ENCODE measurements at regions not wholly inside any gene's neighbourhood (a gene's known extent, or its start where the extent isn't known, plus 50 kb on each side); places are given as distances from the start of the nearest gene placed in this dataset.

DNA sequence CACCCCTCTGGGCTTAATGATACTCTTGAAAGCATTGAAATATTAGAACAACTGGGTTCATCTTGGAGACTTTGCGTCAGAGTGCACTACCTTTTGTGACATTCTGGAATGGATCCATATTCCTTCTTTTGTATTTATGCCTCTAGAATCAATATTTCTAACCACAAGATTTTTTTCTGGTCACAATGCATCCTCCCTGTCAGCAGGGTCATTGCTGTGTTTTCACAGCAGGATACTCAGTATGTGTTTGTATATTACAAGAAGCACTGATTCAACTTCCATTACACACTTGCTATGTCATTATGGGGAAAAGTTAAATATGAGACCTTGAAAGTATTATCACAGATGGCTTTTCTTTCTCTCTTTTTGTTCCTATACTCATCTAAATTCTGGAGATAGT is 370.0 kb downstream of the HS3ST3B1 start:
- DNase-seq (ENCODE audit: low read depth): no peak

- DNase-seq (ENCODE audit: low read depth): no peak
Observed at GRCh38 chr17:14664511-14664910, 363.6 kb downstream of the HS3ST3B1 start.

DNA sequence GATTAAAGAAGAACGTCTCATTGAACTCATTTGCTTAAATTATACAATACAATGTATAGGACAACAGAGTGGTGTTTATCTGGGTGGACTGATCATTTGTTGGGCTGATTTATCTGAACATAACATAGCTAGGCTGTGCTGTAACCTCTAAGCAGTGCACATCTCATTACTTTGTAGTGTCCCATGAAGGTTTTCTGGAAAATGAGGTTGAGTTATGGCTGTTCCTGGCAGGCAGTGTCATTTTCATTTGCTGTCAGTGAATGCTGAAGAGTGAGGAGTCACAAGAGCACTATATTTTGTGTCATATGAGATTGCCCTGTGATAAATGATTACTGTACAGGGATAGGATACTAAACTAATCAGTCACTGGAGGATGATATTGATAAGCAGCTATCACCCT is 340.2 kb downstream of the HS3ST3B1 start:
- no peak for DNase-seq (ENCODE audit: low read depth)

DNA sequence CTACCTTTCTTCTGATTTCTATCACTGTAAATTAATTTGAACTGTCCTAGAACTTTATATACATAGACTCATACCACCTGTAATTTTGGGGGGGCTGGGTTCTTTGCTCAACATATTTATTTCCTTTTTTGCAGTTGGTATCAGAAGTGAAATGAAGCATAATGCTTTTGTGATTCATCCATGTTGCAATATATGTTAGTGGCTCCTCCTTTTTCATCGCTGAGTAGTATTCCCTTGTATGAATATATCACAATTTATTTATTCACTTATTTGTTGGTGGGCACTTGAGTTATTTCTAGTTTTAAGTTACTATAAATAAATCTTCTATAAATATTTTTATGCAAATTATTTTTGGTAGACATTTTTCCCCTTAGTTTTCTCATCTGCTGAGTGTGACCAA is 336.4 kb downstream of the HS3ST3B1 start:
- no peak for DNase-seq (ENCODE audit: low read depth)

DNA sequence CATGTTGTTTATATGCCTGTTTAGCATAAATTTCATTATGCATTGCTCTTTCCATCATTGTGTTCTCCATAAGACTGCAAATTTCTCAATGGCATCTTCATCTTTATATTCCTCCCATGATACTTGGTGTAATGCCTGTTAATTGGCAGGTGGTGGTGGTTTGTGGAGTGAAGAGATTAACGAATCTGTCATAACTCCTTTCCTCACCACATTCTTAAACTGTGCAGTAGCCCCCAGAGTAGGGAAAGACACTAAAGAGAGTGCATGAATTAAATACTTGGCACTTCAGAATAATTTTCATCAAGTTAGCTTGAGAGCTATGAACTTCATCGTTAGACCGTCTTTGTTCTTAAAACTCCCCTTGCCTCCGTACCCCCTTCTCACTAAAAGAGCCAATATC is 329.7 kb downstream of the HS3ST3B1 start:
- DNase-seq (ENCODE audit: low read depth): no peak

- DNase-seq (ENCODE audit: low read depth): no peak
Observed at GRCh38 chr17:14630046-14630445, 329.2 kb downstream of the HS3ST3B1 start.

GRCh38 chr17:14622615-14623101 is 321.8 kb downstream of the HS3ST3B1 start:
- no peak for DNase-seq (ENCODE audit: low read depth)

GRCh38 chr17:14621826-14622614 is 321.1 kb downstream of the HS3ST3B1 start:
- no peak for DNase-seq (ENCODE audit: low read depth)

DNA sequence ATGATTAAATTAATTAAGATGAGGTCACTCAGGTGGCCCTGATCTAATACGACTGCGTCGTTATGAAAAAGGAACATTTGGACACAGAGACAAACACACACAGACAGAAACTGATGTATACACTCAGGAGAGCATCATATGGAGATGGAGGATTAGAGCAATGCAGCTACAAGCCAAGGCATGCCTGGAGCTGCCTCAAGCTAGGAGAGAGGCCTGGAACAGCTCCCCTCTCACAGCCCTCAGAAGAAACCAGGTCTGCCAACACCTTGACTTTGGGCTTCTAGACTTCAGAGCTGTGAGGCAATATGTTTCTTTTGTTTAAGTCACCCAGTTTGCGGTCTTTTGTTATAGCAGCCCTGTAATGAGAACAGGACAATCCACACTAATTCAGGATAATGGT is 318.9 kb downstream of the HS3ST3B1 start:
- DNase-seq (ENCODE audit: low read depth): no peak

- peak; percentile 60 for DNase-seq (ENCODE audit: low read depth)
Observed at GRCh38 chr17:14616528-14616927, 315.6 kb downstream of the HS3ST3B1 start.

DNA sequence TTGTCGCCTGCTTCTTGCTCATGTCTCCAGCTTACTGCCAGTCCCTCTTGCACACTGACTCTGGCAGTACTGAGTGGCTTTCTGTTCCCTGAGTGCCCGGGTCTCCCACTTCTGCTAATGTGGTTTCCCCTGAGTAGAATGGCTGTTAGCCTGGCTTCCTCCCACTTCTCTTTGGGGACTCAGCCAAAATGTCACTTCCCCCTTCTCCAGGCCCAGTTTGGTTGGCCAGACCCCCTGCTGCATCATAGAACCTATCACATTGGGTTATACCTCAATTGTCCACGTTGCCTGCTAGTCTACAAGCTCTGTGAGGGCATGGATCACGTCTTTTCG is 304.4 kb downstream of the HS3ST3B1 start:
- DNase-seq (ENCODE audit: low read depth): no peak

- DNase-seq (ENCODE audit: low read depth): no peak
Observed at GRCh38 chr17:14604591-14605266, 303.8 kb downstream of the HS3ST3B1 start.

DNA sequence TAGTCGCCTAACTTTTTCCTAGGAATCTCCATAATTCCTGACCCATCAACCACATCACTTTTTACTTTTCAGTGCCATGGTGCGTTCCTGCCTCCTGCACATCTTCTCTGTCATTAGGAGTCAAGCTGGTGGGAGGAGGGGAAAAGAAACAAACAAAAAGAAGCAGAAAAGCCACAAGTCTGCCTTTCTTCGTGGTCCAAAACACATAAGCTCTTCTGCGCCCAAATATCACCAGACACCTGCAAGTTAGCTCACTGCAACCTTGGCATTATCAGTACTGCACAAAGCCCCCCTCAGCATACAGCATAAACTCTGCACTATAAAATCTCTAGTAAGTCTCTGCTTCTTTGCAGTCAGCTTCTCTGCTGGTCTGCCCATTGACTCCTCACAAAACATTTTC is 295.3 kb downstream of the HS3ST3B1 start:
- no peak for DNase-seq (ENCODE audit: low read depth)

- DNase-seq (ENCODE audit: low read depth): no peak
Observed at GRCh38 chr17:14595656-14596055, 294.8 kb downstream of the HS3ST3B1 start.

DNA sequence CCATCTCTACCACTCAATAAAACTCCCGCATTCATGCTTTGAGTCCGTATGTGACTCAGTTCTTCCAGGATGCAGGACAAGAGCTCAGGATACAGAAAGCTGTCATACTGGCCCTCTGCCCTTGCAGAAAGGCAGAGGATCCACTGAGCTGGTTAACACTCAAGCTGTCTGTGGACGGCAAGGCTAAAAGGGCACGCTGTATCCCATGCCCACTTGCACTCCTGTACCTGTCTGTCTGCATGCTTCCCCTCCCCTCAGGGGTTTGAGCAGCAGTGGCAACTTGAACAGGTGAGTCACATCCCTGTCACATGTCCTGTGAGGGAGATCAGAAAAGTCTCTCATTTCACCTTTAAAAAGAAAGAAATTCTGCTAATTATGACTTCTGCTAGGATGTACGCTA is 293.8 kb downstream of the HS3ST3B1 start:
- no peak for DNase-seq (ENCODE audit: low read depth)

DNA sequence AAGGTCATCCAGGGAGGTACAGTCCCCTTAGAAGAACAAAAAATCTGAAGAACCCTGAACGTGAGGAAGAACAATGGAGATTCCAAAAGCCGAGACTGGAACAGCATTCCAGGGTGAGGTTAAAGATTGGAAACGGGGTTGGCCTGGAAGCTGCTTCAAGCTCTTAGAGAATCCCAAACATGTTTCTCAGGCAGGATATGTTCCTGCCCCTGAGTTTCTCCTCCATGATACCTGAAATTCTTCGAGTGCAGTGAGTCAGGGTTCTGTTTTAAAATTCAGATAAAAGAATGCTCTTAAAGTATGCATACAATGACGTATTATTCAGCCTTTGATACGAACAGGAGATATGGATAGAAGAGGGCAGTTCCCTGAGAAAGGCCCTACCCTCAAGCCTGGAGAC is 293.1 kb downstream of the HS3ST3B1 start:
- DNase-seq (ENCODE audit: low read depth): no peak

DNA sequence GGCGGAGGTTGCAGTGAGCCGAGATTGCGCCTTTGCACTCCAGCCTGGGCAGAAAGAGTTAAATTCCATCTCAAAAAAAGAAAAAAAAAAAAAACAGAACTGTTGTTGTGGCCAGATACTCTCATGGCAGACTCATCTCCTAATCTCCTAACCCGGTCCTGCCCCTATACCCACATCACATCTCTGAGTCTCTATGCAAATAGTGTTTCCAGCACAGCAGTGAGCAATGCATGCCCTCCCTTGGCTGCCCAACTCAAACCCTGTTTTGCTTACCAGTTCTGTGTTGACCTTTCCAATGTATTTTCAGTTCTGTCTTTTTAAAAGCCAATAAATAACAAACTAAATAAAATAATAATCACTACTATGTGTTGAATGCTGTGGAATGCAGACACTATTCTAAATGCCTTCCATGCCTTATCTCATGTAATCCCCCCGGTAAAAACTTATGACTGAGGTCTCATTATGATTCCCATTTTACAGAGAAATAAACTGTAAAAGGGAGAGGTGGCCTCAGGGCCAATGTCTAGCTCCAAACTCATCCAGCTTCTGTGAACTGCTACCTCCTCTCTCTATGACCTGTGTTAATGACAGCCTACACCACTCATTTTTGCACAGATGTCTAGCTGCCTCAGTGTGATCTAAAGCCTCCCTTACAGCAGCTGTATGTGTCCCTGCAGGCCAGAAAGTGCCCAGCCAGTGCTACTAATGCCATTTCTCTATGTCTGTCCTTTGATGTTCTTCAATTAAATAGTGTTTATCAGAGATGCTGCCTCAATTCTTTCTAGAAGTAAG is 289.8 kb downstream of the HS3ST3B1 start:
- no peak for DNase-seq (ENCODE audit: low read depth)

DNA sequence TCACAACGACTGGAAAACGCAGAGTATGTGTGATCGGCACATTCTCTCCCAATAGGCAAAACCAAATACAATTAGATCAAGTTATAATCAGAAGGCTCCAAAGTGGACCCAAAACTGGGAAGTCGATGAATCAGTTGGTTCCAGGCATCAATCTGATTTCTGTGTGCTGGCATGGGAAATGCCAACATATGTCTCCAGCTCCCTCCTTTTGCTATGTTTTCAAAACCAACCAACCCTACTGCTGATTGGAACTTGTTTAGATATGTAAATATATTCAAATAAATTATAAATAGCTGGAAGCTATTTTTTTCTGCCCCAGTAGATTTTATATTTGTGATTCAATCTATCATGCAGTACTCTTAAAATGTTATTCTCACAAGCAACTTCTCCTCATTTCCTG is 284.2 kb downstream of the HS3ST3B1 start:
- no peak for DNase-seq (ENCODE audit: low read depth)

- no peak for DNase-seq (ENCODE audit: low read depth)
Observed at GRCh38 chr17:14582996-14583395, 282.1 kb downstream of the HS3ST3B1 start.

- DNase-seq (ENCODE audit: low read depth): no peak
Observed at GRCh38 chr17:14581186-14581830, 280.4 kb downstream of the HS3ST3B1 start.

- DNase-seq (ENCODE audit: low read depth): peak; percentile 20
Observed at GRCh38 chr17:14580499-14580898, 279.6 kb downstream of the HS3ST3B1 start.

DNA sequence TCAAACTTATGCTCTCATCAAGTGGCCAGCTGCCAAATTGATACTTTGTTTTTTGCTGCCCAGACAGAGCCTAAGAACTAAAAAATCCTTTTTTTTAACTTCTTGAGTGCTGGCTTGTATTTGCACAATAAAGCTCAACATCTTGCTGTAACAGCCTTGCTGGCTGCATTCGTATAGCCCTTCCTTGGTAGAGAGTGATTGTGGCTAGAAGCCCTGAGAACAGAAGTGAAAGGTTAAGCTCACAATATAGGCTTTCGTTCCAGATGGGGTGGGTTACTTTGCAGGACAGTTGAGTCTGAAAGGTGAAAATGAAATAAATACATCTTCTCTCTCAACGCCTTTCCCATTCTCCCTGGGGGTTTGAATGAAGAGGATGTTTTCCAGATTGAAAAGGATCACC is 278.8 kb downstream of the HS3ST3B1 start:
- no peak for DNase-seq (ENCODE audit: low read depth)

All from LHCN-M2 (cell line).